ENCODE measurements at regions not wholly inside any gene's neighbourhood (a gene's known extent, or its start where the extent isn't known, plus 50 kb on each side); places are given as distances from the start of the nearest gene placed in this dataset.

DNA sequence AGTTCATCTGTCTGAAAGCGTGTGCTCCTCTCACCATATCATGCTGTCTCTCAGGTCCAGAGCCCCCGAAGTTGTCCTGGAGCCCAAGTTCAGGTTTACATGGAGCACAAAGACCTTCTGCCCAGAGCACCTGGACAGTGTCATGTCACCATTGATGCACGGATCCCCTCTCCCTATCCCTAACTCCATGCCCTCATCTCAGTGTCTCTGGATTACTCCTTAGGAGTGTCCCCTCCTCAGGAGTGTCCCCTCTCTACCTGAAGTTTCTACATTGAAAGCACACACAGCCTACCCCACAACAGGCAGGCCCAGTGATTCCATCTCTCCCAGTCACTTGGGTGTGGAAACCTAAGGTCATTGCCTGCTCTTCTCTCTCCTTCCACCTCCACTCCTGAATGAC, 144.1 kb upstream of the NCKAP5 start:
- H3K4me1 Mint-ChIP-seq: no peaks in the 10 kb centered on the region
- ChIA-PET POLR2A (no interaction called here), CTCF (interaction anchor here (1.0 kb wide), 1 partner anchor 12 kb away, joined by 3 read pairs; no protein-coding TSS in a partner anchor)
- H3K4me3 Mint-ChIP-seq: no peak overlapping the region
- no peaks in the 10 kb centered on the region for H3K36me3 ChIP-seq (ENCODE audit: insufficient read depth, low read length)
- no peak for DNase-seq
- no peaks in the 10 kb centered on the region for H3K27me3 ChIP-seq (ENCODE audit: insufficient read depth, low read length, poor library complexity, severe bottlenecking)
- no peaks in the 10 kb centered on the region for H3K36me3 Mint-ChIP-seq
- H3K27ac Mint-ChIP-seq: no peak overlapping the region
- peaks cover under 1 to 3% of the 10 kb centered on the region in 2 donors for H3K27me3 Mint-ChIP-seq
- H3K9me3 ChIP-seq (ENCODE audit: low read length): no peaks in the 10 kb centered on the region
- H3K4me3 ChIP-seq (ENCODE audit: low read length): no peak overlapping the region
- peaks cover 0 to 7% (median 0%) of the 10 kb centered on the region in 5 donors for H3K9me3 Mint-ChIP-seq
- no peaks in the 10 kb centered on the region for H3K4me1 ChIP-seq (ENCODE audit: insufficient read depth, low read length)
- no peak overlapping the region for H3K27ac ChIP-seq (ENCODE audit: low read depth, low read length)

DNA sequence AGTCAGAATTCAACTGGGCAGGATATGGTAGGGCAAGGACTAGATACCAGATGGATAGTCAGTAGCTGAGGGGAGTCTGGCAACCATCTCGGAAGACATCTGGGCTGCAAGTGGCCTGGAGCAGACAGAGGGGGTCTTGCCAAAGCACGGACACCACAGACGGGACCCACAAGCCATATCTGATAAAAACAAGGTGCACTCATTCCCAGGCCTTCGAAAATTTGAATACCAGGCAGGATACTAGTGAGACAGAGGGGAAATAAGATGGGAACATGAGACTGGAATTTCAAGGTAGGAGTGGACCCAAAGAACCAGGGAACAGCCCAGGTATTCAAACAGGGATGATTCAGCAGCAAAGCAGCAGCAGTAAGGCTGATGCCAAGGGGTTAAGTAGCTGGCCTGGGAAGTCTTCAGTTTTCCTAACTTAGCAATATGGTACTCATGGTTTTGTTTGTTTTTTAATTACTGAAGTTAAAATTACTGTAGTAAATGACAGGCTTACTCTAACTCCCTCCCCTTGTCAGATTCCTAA, 144.9 kb upstream of the NCKAP5 start:
- Histone ChIP-seq H3K4me3 (ENCODE audit: low read length) (no peak overlapping the region), H3K9me3 (ENCODE audit: low read length) (no peaks in the 10 kb centered on the region), H3K27me3 (ENCODE audit: insufficient read depth, low read length, poor library complexity, severe bottlenecking) (no peaks in the 10 kb centered on the region), H3K4me1 (ENCODE audit: insufficient read depth, low read length) (no peaks in the 10 kb centered on the region), H3K36me3 (ENCODE audit: insufficient read depth, low read length) (no peaks in the 10 kb centered on the region), H3K27ac (ENCODE audit: low read depth, low read length) (no peak overlapping the region)
- Mint-ChIP-seq H3K4me1 (no peaks in the 10 kb centered on the region), H3K27ac (no peak overlapping the region), H3K27me3 (peaks cover 4 to 7% of the 10 kb centered on the region in 2 donors), H3K36me3 (no peaks in the 10 kb centered on the region), H3K9me3 (peaks cover 0 to 7% (median 0%) of the 10 kb centered on the region in 5 donors), H3K4me3 (no peak overlapping the region)
- no peak for DNase-seq
- ChIA-PET CTCF (interaction anchor here (1.0 kb wide), 1 partner anchor 11 kb away, joined by 3 read pairs; no protein-coding TSS in a partner anchor), POLR2A (no interaction called here)

- ChIA-PET CTCF (no interaction called here), POLR2A (no interaction called here)
- Histone ChIP-seq H3K27ac (ENCODE audit: low read depth, low read length) (no peak overlapping the region), H3K4me1 (ENCODE audit: insufficient read depth, low read length) (no peaks in the 10 kb centered on the region), H3K27me3 (ENCODE audit: insufficient read depth, low read length, poor library complexity, severe bottlenecking) (no peaks in the 10 kb centered on the region), H3K36me3 (ENCODE audit: insufficient read depth, low read length) (no peaks in the 10 kb centered on the region), H3K4me3 (ENCODE audit: low read length) (no peak overlapping the region), H3K9me3 (ENCODE audit: low read length) (no peaks in the 10 kb centered on the region)
- no peak for DNase-seq
- H3K27ac Mint-ChIP-seq: no peak overlapping the region
- H3K4me1 Mint-ChIP-seq: no peaks in the 10 kb centered on the region
- no peak overlapping the region for H3K4me3 Mint-ChIP-seq
- H3K36me3 Mint-ChIP-seq: no peaks in the 10 kb centered on the region
- peaks cover 0 to 7% (median 0%) of the 10 kb centered on the region in 5 donors for H3K9me3 Mint-ChIP-seq
- H3K27me3 Mint-ChIP-seq: peaks cover 6 to 7% of the 10 kb centered on the region in 2 donors
These were observed 147.9 kb upstream of the NCKAP5 start for GRCh38 chr2:133716166-133716565.

- no peaks in the 10 kb centered on the region for H3K36me3 ChIP-seq (ENCODE audit: insufficient read depth, low read length)
- no peaks in the 10 kb centered on the region for H3K9me3 ChIP-seq (ENCODE audit: low read length)
- H3K36me3 Mint-ChIP-seq: no peaks in the 10 kb centered on the region
- H3K27ac ChIP-seq (ENCODE audit: low read depth, low read length): no peak overlapping the region
- H3K4me1 ChIP-seq (ENCODE audit: insufficient read depth, low read length): no peaks in the 10 kb centered on the region
- DNase-seq: no peak
- H3K4me3 Mint-ChIP-seq: no peak overlapping the region
- no peaks in the 10 kb centered on the region for H3K4me1 Mint-ChIP-seq
- peaks cover 0 to 4% (median 0%) of the 10 kb centered on the region in 5 donors for H3K9me3 Mint-ChIP-seq
- H3K27me3 ChIP-seq (ENCODE audit: insufficient read depth, low read length, poor library complexity, severe bottlenecking): no peaks in the 10 kb centered on the region
- ChIA-PET CTCF (no interaction called here), POLR2A (no interaction called here)
- no peak overlapping the region for H3K4me3 ChIP-seq (ENCODE audit: low read length)
- H3K27me3 Mint-ChIP-seq: peaks cover 6 to 7% of the 10 kb centered on the region in 2 donors
- no peak overlapping the region for H3K27ac Mint-ChIP-seq
These were observed 149.2 kb upstream of the NCKAP5 start for GRCh38 chr2:133717497-133717896.

GRCh38 chr2:133718688-133719201, 150.5 kb upstream of the NCKAP5 start:
- CTCF ChIA-PET: no interaction called here
- no peaks in the 10 kb centered on the region for H3K27me3 ChIP-seq (ENCODE audit: insufficient read depth, low read length, poor library complexity, severe bottlenecking)
- H3K27ac Mint-ChIP-seq: no peak overlapping the region
- H3K4me3 Mint-ChIP-seq: no peak overlapping the region
- H3K9me3 ChIP-seq (ENCODE audit: low read length): no peaks in the 10 kb centered on the region
- H3K27me3 Mint-ChIP-seq: peaks cover 6 to 7% of the 10 kb centered on the region in 2 donors
- H3K4me3 ChIP-seq (ENCODE audit: low read length): no peak overlapping the region
- H3K36me3 Mint-ChIP-seq: no peaks in the 10 kb centered on the region
- POLR2A ChIA-PET: no interaction called here
- H3K9me3 Mint-ChIP-seq: peaks cover 0 to 2% (median 0%) of the 10 kb centered on the region in 5 donors
- no peak overlapping the region for H3K27ac ChIP-seq (ENCODE audit: low read depth, low read length)
- no peaks in the 10 kb centered on the region for H3K36me3 ChIP-seq (ENCODE audit: insufficient read depth, low read length)
- H3K4me1 ChIP-seq (ENCODE audit: insufficient read depth, low read length): no peaks in the 10 kb centered on the region
- H3K4me1 Mint-ChIP-seq: no peaks in the 10 kb centered on the region
- DNase-seq: no peak

- Mint-ChIP-seq H3K36me3 (no peaks in the 10 kb centered on the region), H3K9me3 (peaks cover 0 to 4% (median 0%) of the 10 kb centered on the region in 5 donors), H3K27me3 (peaks cover 6 to 7% of the 10 kb centered on the region in 2 donors), H3K4me1 (no peaks in the 10 kb centered on the region), H3K4me3 (no peak overlapping the region), H3K27ac (no peak overlapping the region)
- CTCF ChIA-PET: no interaction called here
- Histone ChIP-seq H3K4me3 (ENCODE audit: low read length) (no peak overlapping the region), H3K36me3 (ENCODE audit: insufficient read depth, low read length) (no peaks in the 10 kb centered on the region), H3K27me3 (ENCODE audit: insufficient read depth, low read length, poor library complexity, severe bottlenecking) (no peaks in the 10 kb centered on the region), H3K9me3 (ENCODE audit: low read length) (no peaks in the 10 kb centered on the region), H3K27ac (ENCODE audit: low read depth, low read length) (no peak overlapping the region), H3K4me1 (ENCODE audit: insufficient read depth, low read length) (no peaks in the 10 kb centered on the region)
- POLR2A ChIA-PET: no interaction called here
- no peak for DNase-seq
These were observed 152.2 kb upstream of the NCKAP5 start for GRCh38 chr2:133720429-133720828.

GRCh38 chr2:133721118-133721517, 152.9 kb upstream of the NCKAP5 start:
- Mint-ChIP-seq H3K27me3 (peaks cover 6 to 7% of the 10 kb centered on the region in 2 donors), H3K4me3 (no peak overlapping the region), H3K27ac (no peak overlapping the region), H3K36me3 (no peaks in the 10 kb centered on the region), H3K9me3 (peaks cover 0 to 4% (median 0%) of the 10 kb centered on the region in 5 donors), H3K4me1 (no peaks in the 10 kb centered on the region)
- H3K4me1 ChIP-seq (ENCODE audit: insufficient read depth, low read length): no peaks in the 10 kb centered on the region
- H3K27me3 ChIP-seq (ENCODE audit: insufficient read depth, low read length, poor library complexity, severe bottlenecking): no peaks in the 10 kb centered on the region
- CTCF ChIA-PET: no interaction called here
- no peaks in the 10 kb centered on the region for H3K36me3 ChIP-seq (ENCODE audit: insufficient read depth, low read length)
- no peak overlapping the region for H3K4me3 ChIP-seq (ENCODE audit: low read length)
- POLR2A ChIA-PET: no interaction called here
- no peak overlapping the region for H3K27ac ChIP-seq (ENCODE audit: low read depth, low read length)
- H3K9me3 ChIP-seq (ENCODE audit: low read length): no peaks in the 10 kb centered on the region
- DNase-seq: no peak

DNA sequence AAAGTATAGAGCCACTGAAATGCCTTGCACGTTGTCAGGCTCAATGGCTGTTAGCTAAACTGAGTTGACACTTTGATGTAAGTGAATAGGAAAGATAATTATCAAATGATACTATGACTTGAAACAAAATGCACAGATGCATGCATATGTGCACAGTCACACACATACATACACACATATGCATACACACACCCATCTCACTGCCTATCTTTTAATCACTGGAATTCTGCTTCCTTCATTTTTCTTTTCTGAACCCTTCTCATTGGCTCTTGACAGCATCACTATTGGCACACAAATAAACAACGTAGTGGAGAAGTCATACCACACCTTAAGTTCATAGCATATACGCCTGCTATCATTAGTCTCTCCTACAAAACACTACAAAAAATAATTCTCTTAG, 154.9 kb upstream of the NCKAP5 start:
- H3K4me1 Mint-ChIP-seq: peaks cover 0 to 6% (median 0%) of the 10 kb centered on the region in 3 donors
- ChIA-PET CTCF (no interaction called here), POLR2A (no interaction called here)
- no peaks in the 10 kb centered on the region for H3K4me1 ChIP-seq (ENCODE audit: insufficient read depth, low read length)
- H3K9me3 ChIP-seq (ENCODE audit: low read length): no peaks in the 10 kb centered on the region
- H3K9me3 Mint-ChIP-seq: peaks cover 0 to 4% (median 0%) of the 10 kb centered on the region in 5 donors
- H3K36me3 Mint-ChIP-seq: no peaks in the 10 kb centered on the region
- H3K4me3 ChIP-seq (ENCODE audit: low read length): no peak overlapping the region
- no peak for DNase-seq
- no peak overlapping the region for H3K4me3 Mint-ChIP-seq
- no peak overlapping the region for H3K27ac Mint-ChIP-seq
- no peaks in the 10 kb centered on the region for H3K36me3 ChIP-seq (ENCODE audit: insufficient read depth, low read length)
- peaks cover 0 to 3% of the 10 kb centered on the region in 2 donors for H3K27me3 Mint-ChIP-seq
- H3K27ac ChIP-seq (ENCODE audit: low read depth, low read length): no peak overlapping the region
- no peaks in the 10 kb centered on the region for H3K27me3 ChIP-seq (ENCODE audit: insufficient read depth, low read length, poor library complexity, severe bottlenecking)
